SK-N-SH treated with all-trans-retinoic acid at 6 μM for 48 hours (cell line): ENCODE measurements at regions not wholly inside any gene's neighbourhood (a gene's known extent, or its start where the extent isn't known, plus 50 kb on each side); places are given as distances from the start of the nearest gene placed in this dataset.

Experiments used
- ARNTL ChIP-seq: fragments of 450-650 bp; formaldehyde crosslinking; IDR thresholded peaks from 2 replicates; pipeline ENCODE4 v1.5.0; 2020; ENCODE audit warnings: low read depth, mild to moderate bottlenecking, moderate library complexity, borderline replicate concordance
- BACH2 ChIP-seq: fragments of 250-450 bp; sonication (Bioruptor Pico); IDR thresholded peaks from 2 replicates; pipeline ENCODE4 v1.9.0; 2021; ENCODE audit warnings: mild to moderate bottlenecking, borderline replicate concordance
- ESRRG ChIP-seq: fragments of 250-450 bp; sonication (Bioruptor Pico); IDR thresholded peaks from 2 replicates; pipeline ENCODE4 v1.6.1; 2021; ENCODE audit warnings: mild to moderate bottlenecking
- RARB ChIP-seq: fragments of 250-450 bp; sonication (Bioruptor Pico); IDR thresholded peaks from 2 replicates; pipeline ENCODE4 v1.8.0; 2021; ENCODE audit warnings: mild to moderate bottlenecking, moderate library complexity
- TCF4 ChIP-seq: fragments of 250-450 bp; sonication (Bioruptor Pico); IDR thresholded peaks from 2 replicates; pipeline ENCODE4 v1.8.0; 2021; ENCODE audit warnings: mild to moderate bottlenecking, moderate library complexity, borderline replicate concordance
- TOX ChIP-seq: fragments of 250-450 bp; sonication (Bioruptor Pico); IDR thresholded peaks from 2 replicates; pipeline ENCODE4 v1.8.0; 2021; ENCODE audit warnings: mild to moderate bottlenecking, moderate library complexity, borderline replicate concordance
- ZFP3 ChIP-seq: fragments of 250-450 bp; sonication (Bioruptor Pico); IDR thresholded peaks from 2 replicates; pipeline ENCODE4 v1.5.0; 2020; ENCODE audit warnings: mild to moderate bottlenecking, moderate library complexity
- ZFP30 ChIP-seq: fragments of 450-650 bp; formaldehyde crosslinking; IDR thresholded peaks from 2 replicates; pipeline ENCODE4 v1.5.0; 2022; ENCODE audit warnings: mild to moderate bottlenecking, moderate library complexity
- ZNF565 ChIP-seq: fragments of 450-650 bp; formaldehyde crosslinking; conservative IDR thresholded peaks from 2 replicates; pipeline ENCODE4 v1.5.0; 2020; ENCODE audit warnings: low read depth, mild to moderate bottlenecking, moderate library complexity
- ZNF8 ChIP-seq: fragments of 450-650 bp; formaldehyde crosslinking; IDR thresholded peaks from 2 replicates; pipeline ENCODE4 v1.5.0; 2020; ENCODE audit warnings: mild to moderate bottlenecking, moderate library complexity

GRCh38 chr6:104022126-104022525, 837.6 kb downstream of the HACE1 start:
- no peak for TF ChIP-seq ZNF8 (CRISPR knock-in tag)
- no peak for TF ChIP-seq BACH2
- TF ChIP-seq ZFP30 (CRISPR knock-in tag): no peak
- TF ChIP-seq RARB: no peak
- TF ChIP-seq ARNTL (CRISPR knock-in tag): no peak
- TF ChIP-seq ESRRG: no peak
- no peak for TF ChIP-seq TOX (CRISPR knock-in tag)
- TF ChIP-seq ZNF565 (CRISPR knock-in tag): no peak
- TF ChIP-seq ZFP3 (CRISPR knock-in tag): no peak
- TF ChIP-seq TCF4 (CRISPR knock-in tag): no peak
